CD4-positive, alpha-beta T cell treated with Interleukin-21 for 1 hour (primary cell): ENCODE measurements at regions not wholly inside any gene's neighbourhood (a gene's known extent, or its start where the extent isn't known, plus 50 kb on each side); places are given as distances from the start of the nearest gene placed in this dataset.
A peak's percentile ranks its signal among the peaks of the same experiment; 100 is the strongest.
"Not testable (repeated sequence)": the region's sequence is repeated elsewhere in the genome, so short reads cannot be mapped to it uniquely, and the experiment has no call there.

Source experiments
- DNase-seq: peaks from one replicate; pipeline ENCODE4 v3.0.0-alpha.2; 2020

DNA sequence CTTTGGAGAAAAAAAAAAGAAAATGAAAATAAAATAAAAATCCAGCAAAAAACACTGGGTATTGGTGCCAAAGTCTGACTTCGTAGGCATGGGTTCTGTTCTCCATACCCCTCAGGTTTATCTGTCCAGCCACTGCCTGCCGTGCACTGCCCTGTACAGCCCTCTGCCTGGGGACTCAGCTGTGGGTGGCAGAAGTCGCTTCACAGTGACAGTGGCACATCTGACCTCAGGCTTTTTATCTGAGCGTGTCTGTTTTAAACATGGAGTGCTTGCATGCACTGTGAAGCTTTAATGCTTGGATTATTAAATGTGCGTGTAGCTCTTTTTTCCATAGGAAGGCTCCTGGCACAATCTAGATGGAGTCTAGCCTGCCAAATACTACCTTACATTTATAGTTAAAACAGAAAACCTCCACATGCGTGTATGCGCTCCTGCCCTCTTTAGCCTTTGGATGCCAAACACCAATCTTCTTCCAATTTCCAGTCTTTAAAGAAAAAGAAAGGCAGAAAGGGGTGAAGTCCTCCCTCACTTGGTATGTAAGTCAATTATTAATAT is 375.5 kb downstream of the UTRN start:
- no peak for DNase-seq

DNA sequence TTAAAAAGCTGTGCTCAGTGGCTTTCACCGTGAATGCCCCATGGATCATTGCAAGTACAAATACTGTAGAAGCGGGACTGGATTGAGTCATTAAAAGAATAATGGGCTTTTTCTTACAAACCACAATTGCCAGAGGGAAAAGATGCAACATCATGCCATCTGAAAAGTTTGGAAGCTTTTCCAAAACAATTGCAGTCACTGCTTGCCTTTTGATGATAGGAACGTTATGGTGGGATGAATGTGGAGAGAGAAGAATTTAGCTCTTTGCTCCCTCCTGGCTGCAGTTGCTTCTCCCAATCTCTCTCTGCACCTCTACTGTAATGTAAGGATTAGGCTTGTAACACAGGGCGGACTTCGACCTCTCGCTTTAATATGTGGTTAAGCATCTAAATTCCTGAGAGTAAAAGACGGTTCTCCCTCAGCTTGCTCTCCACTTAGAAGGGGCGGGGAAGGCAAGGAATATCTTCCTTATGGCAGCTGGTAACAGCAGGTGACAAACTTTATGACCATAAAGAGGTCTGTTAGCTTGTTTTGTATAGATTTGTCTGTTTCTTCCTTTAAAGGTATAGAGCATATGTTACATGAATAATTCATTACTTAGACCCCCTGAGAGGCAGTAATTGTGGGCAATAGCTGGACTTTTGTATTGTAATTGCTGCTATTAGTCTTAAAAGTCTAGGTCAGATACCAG is 376.1 kb downstream of the UTRN start:
- DNase-seq, result no peak

DNA sequence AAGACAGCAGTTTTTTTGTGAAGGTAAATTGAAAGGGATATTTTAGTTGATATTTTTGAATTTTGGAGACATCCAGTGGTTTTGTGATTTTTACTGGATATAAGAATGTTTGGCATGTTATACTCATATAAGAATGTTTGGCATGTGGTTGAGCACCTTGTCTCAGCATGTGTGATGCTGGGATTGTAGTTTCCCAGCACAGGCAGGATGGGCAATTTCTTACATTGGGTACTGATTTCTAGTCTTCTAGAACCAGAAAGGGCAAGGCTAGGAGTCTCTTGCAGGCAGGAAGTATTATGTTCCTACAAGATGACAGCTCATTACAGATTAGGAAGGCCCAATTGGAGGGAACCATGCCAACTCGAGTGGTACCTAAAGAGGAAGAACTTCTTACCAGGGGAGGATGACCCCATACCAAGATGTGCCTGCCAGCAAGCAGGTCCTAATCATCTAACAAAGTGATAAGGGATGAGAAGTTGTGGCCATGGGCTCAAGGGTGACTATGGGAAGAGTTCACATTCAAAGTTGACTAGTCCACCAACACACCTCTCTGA is 377.8 kb downstream of the UTRN start:
- DNase-seq, result no peak

DNA sequence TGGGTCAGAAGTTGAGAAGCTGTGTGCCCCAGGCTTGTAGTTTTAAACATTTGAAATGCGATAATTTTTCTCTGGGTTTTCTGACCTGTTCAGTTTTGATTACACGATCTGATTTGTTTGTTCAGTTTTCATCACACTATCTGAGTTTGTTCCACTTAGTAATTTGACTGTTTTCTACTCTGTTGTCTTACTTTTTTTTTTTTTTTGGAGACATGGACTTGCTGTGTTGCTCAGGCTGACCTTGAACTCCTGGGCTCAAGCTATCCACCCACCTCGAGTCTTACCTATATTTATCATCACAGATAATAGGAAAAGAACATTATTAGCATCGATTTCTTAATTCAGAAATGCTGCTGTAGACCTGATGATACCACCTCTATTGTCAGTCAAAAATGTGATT is 379.1 kb downstream of the UTRN start:
- no peak for DNase-seq

DNA sequence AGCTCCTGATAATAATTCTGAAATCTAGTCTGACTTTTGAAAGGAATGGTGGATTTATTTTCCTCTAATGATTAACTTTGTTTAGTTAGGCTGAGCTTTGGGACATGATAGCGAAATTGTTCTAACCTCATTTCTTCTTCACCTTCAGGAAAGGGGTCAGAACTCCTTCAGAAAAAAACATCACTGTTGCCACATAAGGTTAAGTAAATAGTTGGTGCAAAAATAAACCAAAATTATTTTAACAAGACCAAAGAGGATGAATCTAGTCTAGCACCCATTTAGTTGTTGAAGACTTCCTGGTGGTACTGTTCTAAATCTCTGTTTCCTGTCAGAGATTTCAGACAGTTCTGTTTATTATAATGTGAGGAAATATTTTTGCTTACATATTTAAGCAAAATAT is 379.8 kb downstream of the UTRN start:
- no peak for DNase-seq

DNA sequence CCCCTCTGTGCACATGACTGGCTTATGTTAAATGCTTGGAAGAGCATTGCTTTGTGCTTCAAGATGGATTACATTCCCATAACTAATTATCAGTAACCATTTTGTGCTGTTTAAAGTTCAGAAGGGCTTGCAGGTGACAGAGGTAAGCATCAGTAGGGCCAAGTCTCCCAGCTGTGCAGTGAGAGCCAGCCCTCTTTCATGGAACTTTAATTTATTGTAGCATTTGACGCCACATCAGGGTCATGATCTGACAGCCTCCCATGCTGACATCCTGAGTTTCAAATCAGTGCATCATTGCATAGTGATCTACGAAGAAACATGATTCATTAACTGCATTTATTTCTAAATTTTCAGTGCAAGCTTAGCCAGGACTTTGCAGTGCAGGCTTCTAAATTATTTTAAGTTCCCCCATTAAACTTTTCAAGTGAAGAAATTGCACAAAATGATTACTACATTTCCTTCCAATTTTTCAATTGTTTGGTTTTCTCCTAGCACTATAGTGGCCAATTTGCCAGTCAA is 380.9 kb downstream of the UTRN start:
- no peak for DNase-seq

DNA sequence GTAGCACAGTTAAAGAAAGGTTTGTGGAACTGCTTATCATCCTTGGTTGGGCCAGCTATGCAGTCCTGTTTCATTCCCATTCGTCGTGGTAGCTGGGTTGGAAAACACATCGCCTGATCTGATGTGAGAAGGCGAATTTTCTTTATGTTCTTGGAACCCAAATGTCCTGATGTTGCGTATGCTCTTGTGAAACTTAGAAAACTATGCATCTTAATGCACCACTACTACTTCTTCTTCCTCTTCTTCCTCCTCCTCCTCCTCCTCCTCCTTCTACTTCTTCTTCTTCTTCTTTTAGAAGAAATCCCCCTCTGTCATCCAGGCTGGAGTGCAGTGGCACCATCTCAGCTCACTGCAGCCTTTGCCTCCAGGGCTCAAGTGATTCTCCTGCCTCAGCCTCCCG is 381.6 kb downstream of the UTRN start:
- DNase-seq, result no peak

DNA sequence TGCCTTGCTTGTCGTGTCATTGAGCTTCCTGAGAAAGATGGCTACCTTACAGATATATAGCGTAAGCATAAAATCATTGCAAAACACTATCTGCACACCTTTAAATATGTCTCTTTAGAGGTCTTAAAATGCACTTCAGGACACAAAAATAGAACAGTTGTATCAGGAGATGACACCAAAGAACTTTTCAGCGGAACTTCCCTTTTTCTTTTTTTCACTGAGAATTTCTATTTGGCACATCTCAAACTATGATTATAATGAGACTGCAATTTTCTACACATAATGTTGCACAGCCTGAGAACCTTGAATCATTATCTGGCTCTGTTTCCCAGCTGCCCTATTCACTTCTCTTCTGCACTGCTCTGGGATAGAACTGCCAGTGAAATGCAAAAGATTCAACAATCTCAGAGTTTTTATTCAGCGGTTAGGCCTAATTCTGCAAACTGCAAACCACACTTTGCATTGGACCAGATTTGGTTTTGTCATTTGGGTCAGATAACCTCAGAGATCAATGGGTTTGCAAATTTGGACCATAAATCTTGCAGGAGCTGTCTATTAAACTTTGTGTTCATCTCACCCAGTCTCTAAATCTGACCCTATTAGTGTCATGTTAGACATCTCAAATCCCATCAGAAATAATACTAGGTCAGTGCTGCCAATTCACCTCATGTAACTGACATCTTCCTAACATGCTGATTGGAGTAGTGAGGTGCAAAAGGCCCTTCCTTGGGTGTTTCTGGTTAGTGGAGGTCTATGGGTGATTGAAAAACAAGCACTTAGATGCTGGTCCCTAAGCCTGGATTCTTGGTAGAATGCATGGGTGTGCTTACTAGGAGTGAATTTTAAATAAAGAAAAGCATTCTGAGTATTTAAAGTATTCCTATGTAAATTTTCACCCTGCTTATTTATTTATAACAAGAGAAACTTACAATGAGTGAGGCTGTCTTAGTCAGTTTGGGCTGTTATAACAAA is 382.7 kb downstream of the UTRN start:
- no peak for DNase-seq

DNA sequence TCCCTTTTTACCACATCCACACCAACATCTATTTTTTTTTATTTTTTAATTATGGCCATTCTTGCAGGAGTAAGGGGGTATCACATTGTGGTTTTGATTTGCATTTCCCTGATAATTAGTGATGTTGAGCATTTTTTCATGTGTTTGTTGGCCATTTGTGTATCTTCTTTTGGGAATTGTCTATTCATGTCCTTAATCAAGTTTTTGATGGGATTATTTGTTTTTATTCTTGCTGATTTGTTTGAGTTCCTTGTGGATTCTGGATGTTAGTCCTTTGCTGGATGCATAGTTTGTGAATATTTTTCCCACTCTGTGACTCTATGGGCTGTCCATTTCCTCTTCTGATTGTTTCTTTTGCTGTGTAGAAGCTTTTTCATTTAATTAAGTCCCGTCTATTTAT is 385.1 kb downstream of the UTRN start:
- not testable (repeated sequence) for DNase-seq

DNA sequence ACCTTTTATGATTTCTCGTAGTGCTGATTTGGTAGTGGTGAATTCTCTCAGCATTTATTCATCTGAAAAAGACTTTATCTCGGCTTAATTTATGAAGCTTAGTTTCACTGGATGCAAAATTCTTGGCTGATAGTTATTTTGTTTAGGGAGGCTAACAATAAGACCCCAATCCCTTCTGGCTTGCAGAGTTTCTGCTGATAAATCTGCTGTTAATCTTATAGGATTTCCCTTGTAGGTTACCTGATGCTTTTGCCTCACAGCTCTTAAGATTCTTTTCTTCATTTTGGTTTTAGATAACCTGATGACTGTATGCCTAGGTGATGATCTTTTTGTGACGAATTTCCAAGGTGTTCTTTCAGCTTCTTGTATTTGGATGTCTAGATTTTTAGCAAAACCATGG is 388.7 kb downstream of the UTRN start:
- no peak for DNase-seq

DNA sequence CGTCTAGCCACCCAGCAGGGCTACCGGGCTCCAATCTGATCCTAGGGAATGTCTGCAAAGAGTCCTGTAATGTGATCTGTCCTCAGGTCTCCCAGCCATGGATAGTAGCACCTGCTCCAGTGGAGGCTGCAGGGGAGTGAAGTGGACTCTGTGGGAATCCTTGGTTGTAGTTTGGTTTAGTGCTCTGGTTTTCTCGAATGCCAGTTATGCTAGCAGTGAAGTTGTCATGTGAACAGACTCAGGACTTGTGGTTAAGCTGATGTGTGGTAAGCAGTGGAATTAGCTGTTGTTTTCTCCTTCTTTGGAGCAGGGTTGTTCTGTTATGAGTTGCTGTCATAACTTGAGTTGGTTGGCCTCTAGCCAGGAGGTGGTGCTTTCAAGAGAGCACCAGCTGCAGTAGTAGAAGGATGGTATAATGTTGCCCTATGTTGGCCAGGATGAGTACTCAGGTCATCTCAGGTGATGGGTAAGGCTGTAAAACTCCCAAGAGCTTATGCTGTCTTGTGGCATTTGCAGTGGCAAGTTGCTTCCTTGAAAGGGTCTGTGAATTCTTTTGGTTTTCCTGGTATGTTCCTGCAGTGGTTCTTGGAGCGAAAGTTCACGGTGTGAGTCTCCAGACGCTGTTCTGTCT is 390.2 kb downstream of the UTRN start:
- peak; percentile 7 for DNase-seq

DNA sequence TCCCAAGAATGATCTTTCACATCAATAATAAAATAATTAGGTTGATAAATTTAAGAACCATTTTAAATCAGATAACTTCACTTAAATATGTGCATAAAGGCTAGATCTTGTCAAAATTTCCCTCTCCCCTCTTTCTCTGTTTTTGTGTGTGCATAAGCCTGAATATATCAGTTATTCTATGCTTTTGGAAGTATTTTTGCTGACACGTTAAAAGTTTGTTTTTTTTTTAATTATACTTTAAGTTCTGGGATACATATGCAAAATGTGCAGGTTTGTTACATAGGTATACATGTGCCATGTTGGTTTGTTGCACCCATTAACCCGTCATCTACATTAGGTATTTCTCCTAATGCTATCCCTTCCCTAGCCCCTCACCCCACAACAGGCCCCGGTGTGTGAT is 391.2 kb downstream of the UTRN start:
- DNase-seq, result not testable (repeated sequence)

DNA sequence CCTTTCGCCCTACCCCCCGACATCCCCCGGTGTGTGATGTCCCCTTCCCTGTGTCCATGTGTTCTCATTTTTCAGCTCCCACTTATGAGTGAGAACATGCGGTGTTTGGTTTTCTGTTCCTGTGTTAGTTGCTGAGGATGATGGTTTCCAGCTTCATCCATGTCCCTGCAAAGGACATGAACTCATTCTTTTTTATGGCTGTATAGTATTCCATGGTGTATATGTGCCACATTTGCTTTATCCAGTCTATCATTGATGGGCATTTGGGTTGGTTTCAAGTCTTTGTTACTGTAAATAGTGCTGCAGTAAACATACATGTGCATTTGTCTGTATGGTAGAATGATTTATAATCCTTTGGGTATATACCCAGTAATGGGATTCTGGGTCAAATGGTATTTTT is 392.1 kb downstream of the UTRN start:
- DNase-seq, result not testable (repeated sequence)

DNA sequence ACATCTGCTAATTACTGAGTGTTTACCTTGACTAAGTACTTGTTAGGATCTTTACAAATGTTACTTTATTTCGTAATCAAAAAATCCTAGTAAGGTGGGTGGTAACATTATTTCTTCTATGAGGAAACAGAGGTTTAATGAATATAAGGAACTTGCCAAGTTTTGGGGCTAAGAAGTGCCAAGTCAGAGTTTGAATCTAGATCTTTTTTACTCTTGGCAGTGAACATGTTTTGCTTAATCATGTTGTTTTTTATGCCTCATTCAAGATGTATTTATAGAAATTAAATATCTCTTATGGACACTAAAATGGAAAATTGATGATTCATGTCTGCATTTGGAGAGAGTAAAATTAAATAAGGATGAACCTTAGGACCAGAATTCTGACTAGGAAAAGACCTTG is 393.7 kb downstream of the UTRN start:
- no peak for DNase-seq

DNA sequence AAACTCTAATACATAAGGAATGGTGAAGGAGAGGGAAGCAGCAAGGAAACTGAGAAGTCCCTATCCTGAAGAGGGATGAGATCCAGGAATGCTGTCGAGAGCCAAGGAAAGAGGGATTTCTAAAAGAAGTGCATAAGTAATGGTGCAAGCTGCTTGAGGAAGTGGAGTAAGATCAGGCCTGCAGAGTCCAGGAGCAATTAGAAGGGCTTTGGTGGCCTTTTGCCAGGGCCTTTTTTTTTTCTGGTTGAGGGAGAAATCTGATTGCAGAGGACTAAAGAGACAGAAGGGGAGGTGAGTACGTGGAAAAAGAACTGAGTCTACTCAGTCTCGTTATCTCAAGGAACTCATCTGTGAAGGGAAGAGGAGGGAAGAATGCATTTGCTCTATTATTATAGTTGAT is 396.2 kb downstream of the UTRN start:
- no peak for DNase-seq

DNA sequence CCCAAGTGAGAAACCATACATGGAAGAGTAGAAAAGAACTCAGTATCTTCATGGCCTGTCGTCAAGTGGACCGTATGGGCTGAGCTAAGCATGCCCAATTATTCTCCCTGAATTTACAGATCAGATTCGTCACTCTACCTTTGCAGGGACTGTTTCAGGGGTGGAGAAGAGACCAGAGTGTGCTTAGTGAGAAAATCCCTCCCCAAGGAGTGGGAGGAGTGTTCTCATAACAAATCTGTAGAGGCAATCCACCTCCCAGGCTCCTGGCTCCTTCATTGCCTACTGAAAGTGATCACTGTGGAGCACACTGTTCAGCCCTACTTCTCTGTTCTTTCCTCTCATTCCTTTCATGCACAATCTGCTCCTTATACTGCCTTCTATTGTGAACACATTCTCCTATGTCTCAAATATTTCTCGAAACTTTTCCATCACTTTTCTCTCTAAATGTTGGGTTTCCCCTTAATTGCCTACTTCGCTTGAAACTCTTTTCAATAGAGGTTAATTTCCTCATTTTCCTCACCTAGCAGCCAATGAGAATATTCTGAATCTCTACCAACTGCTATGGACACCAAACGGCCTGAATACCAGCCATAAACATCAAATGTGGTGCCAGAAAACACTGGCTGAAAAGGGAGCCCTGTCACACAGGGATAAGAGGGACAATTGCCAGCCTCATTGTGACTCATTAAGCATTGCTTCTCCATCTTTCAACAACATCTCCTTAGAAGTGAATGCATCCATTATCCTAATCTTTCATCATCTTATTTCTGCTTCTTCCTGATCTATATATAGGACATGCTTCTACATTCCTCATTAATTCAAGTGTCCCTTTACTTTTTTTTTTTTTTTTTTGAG is 398.3 kb downstream of the UTRN start:
- DNase-seq, result no peak

DNA sequence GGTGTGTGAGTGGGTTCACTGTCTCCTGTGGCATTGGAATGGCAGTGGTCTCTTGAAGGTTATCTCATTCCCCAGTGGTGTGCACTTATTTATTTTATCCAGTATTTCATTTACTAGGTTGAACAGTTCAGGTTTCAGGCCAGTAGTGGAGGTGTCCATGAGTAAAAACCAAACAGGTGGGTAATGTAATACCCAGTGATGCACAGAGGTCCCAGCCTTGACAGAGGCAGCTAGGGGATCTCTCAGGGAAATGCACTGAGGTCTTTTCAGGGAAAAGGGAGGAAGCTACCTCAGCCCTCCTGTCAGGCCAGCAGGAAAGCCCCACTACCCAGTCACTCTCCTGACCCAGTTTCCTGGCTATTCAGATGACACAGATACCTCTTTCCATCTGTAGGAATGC is 403.6 kb downstream of the UTRN start:
- DNase-seq, result no peak

DNA sequence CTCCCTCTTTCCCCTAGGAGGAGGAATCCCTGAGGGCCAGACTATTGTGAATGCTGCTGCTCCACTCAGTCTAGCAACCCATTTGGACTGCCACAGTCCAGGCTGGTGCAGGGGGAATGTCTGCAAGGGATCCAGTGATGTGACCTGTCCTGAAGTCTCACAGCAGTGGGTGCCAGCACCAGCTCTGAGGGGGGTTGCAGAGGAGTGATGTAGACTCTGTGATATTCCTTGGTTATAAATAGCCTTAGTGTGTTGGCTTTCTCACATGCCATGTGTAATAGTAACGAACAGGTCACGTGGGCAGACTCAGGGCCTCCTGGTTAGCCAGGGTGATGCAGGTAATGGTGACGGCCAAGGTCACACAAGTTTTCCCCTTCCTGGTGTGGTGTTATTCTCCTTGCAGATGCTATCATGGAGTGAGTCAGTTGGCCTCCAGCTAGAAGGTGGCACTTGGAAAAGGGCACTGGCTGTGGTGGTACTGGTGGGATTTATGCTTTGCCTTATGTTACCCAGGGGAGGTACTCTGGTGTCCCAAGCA is 404.4 kb downstream of the UTRN start:
- DNase-seq, result no peak

DNA sequence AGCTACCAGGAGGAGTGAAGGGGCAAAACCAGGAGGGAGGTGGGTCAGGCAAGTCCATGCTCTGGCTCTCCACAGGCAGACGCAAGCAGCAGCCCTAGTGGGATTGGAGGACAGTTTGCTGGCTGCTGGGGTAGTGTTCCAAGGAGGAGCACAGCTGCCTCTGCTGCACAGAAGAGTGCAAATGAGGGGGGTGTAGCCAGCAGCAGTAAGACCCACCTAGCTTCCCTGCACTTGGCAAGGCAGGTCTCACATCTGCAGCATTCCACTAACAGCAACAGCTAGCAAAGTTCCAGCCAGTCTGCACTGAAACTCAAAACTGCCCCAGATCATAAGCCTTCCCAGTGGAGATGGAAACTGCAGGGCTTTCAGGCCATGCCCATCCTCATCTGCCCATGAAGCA is 405.0 kb downstream of the UTRN start:
- no peak for DNase-seq

DNA sequence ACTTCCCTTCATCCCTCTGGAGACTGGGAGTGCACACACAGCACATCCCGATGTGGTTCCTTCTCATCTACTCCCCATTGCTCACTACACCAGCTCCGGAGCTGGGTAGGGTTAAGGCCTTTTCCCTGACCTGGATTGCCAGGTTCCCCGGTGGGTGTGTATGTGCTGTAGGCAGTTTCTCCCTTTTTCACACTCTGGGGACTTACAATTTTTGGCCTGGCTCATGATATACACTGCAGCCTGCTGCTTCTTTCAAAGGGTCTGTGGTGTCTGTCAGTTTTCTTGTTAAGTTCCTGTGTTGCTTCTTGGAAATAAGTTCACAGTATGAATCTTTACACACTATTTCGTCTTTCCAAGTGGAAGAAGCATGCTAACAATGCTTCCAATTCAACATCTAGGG is 405.5 kb downstream of the UTRN start:
- DNase-seq, result no peak

DNA sequence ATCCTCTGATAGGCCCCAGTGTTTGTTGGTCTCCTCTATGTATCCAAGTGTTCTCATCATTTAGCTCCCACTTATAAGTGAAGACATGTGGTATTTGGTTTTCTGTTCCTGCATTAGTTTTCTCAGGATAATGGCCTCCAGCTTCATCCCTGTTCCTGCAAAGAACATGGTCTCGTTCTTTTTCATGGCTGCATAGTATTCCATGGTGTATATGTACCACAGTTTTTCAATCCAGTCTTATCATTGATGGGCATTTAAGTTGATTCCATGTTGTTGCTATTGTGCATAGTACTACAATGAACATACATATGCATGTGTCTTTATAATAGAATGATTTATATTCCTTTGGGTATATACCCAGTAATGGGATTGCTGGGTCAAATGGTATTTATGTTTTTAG is 406.9 kb downstream of the UTRN start:
- not testable (repeated sequence) for DNase-seq
